GM21619 (cell line): ENCODE measurements at regions not wholly inside any gene's neighbourhood (a gene's known extent, or its start where the extent isn't known, plus 50 kb on each side); places are given as distances from the start of the nearest gene placed in this dataset.

Source experiments
- ATAC-seq: cut with Tn5 transposase; IDR thresholded peaks from one replicate; pipeline ENCODE4 v1.9.1; 2021; ENCODE audit not compliant: unreplicated experiment

DNA sequence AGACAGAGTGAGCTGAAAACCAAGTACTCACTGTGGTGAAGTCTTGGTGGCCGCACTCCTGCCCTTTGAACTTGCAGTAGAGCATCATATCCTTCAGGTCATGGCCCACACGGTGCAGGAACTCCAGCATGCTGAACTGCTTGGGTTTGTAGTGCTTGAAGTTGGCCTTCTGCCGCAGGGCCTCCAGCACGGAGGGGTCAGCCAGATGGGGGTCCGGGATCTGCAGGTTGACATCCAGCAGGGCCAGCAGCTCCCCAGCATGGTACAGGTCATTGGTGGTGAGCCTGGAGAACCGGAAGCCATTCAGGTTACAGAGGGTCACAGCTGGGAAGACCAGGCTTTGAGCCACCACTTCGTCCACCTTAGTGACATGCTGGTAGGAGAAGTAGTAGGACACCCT lies 99.1 kb upstream of the CCL2 start:
- ATAC-seq = no peak

DNA sequence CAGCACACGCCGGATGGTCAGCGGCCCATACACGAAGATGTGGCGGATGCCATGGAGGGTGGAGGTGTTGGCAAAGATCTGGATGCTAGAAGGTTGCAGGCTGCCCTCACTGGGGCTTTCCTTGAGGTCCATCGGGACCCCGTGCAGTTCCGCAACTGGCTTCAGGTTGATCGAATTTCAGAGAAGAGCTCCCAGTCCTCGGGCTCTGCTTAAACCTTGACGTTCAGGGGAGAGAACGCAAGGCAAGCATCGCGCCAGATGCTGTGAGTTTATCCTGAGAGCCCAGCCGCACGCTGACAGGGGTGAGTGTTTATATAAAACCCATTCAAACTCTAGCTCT lies 98.7 kb upstream of the CCL2 start:
- no peak for ATAC-seq

DNA sequence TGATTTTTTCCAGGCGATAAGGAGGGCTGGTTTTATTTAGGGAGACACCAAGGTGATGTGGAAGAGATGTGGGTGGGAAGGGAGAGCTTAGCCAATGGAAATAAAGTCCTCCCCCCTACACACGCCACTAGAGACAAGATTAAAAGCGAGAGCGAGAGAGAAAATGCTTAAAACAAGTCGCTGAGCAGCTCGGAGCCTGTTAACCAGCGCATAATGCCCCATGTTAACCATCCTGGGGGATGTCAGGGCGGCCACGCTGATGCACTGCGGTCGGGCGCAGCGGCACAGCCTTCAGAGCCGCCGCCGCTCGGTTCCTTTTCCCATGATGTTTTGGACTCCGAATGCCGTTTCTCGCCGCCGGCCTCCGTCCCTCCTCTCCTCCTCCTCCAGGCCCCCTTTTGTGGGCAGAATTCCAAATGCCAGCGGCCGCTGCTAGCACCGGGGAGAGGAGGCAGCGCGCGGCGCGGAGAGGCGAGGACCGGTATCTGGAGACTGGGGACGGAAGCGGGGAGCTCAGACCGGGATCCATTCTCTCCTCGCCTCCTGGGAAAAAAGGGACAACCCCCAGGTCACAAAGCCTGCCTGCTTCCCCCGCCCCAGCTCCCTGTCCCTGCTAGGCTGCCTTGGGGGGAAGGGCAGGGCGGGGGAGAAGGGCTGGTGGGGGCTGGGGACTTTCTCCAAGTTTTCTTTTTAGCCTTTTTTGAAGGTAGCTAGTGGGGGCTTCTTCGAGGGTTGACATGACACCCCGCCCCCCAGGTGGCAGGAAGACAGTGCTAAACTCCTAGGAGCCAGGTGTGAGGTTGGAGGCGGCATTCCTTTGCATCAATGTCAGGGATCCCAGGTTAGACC lies 98.1 kb upstream of the CCL2 start:
- ATAC-seq = no peak

DNA sequence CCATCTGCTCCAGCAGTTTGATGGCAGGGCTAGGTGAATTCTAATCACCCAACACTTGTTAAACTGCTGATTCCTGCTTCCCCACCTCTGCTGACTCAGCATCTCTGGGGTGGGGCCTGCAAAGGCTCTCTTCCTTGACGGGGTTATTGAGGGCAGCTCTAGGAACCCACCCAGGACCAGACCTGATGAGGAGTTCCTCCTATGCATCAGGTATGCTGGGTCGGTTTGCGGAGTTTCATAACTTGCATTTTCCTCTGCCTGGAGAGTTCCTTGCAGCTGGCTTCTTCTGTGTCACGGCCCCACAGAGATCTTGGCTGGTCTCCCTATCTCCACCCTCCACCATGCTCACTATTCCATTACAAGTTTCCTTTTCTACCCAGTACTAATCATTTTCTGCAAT lies 93.4 kb upstream of the CCL2 start:
- ATAC-seq = no peak

DNA sequence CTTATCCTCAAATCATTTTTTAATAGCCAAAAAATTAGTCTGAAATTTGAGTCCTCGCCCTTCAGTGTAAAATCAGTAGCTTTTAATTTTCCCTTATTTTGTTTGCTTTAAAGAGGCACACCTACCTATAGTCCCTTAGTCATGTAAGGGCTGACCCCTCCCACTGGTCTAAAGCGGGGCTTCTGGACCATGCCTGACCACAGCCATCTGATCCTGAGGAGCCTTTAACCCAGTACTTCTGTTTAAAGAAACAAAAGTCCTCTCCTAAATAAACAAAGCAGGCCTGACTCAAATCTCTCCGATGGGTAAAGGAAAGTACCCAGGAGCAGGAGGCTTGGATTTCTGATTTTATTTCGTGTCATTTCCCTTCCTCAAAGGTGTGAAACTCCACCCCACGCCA lies 92.0 kb upstream of the CCL2 start:
- no peak for ATAC-seq

DNA sequence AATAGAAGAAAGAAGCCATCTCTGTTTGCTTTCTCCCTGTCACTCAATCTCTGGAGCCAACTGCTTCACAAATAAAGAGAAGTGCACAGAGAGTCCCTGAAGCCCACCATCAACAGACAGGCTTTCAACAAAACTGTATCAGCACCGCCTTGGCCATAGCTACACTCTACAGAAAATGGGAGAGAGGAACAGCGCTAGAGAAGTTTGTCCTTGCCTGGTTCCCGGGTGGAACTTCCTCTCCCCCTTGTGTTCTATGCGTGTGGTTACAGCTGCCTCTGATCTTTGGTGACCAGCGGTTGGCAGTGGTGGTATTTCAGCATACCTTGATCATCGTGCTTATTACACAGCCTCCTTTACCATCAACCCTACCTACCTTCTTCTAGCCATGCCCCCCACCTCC lies 91.4 kb upstream of the CCL2 start:
- ATAC-seq = no peak

DNA sequence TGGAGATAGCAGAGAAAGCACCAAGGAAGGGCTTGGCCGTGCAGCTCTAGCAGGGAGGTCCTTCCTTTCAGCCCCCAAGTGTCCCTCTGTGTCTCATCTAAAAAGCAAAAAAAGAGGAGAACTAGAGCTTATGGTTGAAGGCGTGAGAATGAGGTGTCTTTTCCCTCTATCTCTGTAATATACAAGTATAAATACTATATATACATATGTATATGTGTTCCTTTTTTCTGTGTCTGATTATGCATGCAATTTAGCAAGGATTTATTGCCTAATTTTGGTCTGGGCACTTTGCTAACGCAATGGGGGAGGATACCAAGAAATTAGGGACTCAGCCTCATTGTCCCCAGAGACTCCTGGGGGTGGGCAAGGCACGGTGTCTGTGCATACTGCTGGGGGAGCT lies 90.2 kb upstream of the CCL2 start:
- ATAC-seq = no peak

DNA sequence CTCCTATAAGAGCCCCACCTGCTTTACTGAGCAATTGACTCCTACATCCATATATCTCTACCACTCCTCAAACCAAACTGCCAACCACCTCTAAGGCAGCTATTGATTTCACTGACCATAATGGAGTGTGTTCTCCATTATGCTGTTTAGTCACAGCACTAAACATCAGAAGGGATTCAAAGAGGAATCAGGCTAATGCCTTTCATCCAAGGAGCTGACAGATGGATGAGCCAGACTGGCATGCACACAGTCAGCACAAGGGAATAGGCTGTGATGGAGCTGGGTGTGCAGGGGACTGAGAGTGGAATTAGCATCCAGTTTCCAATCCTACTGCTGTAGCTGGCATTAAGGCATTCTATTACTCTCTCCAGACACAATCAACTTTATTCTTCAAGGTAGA lies 88.7 kb upstream of the CCL2 start:
- no peak for ATAC-seq

DNA sequence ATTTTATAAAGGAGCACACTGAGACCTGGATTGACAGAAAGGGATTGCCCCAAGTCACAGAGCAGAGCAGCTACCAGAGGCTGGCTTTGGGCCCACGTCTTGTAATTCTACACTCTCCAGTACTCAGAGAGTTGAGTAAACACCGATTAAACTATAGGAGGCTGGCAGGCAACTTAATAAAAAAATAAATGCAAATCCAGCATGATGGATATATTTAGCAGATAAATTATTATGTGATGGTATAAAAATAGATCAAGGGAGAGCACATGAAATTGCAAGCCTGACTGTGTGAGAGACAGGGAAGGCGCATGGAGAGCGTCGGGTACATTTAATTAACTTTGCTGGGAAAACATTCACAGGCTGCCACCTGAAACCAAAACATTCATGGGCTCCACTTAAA lies 87.7 kb upstream of the CCL2 start:
- no peak for ATAC-seq

DNA sequence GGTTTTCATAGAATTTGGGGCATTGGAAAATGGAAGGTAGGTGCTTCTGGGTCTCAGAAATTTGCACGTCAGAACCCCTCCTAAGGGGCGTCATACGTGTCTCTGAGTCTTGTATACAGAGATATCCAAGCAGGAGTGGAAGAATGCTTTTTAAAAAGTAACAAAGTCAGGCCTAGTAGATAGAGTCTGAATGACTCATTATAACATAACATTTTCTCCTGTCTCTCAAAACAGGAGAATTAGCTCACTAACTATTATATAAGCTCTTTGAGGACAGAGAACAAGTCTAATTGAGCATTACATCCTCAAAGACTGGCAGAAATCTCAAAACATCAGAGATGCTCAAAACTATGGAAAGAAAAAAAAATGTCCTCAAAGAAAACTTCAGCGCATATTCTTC lies 86.1 kb upstream of the CCL2 start:
- no peak for ATAC-seq

DNA sequence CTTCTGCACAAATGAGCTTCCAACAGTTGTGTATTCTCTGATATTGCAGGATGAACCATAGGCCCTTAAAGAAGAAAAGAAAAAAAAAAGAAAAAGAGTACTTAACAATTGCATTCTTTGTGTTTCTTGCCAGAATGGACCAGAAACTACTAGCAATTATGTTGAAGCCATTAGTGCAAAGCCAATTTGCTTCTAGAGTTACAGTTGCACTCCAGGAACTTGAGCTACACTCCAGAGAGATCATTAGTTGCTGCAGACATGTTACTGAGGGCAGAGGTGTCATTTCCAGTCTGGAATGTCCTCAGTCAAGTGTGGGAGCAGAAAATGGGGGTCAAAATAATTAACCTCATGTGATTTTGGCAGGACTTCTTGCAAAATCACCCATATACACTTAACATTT lies 85.6 kb upstream of the CCL2 start:
- ATAC-seq = no peak

DNA sequence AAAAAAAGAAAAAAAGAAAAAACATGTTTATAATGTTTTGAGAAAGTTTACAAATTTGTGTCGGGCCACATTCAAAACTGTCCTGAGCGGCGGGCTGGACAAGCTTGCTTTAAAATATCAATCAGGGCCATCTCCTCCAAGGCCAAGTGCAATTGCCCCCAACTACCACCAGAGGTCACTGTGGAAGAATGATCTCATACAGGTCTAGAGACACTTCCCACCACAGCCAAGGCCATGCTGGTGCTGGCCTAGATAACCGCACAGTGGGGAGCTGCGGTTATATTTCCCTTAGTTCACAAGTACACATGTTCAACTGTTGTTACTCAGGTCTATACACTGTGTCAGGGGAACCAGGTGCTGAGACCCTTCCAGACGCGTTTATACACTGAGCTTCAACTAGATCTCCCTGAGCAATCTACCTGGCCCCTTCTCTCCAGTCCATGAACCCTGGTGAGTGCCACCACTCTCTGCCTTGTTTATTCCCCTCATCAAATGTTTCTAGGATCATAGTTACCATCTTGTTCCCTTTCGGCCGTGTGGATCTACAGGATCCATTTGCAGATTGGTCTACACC lies 83.8 kb upstream of the CCL2 start:
- no peak for ATAC-seq

DNA sequence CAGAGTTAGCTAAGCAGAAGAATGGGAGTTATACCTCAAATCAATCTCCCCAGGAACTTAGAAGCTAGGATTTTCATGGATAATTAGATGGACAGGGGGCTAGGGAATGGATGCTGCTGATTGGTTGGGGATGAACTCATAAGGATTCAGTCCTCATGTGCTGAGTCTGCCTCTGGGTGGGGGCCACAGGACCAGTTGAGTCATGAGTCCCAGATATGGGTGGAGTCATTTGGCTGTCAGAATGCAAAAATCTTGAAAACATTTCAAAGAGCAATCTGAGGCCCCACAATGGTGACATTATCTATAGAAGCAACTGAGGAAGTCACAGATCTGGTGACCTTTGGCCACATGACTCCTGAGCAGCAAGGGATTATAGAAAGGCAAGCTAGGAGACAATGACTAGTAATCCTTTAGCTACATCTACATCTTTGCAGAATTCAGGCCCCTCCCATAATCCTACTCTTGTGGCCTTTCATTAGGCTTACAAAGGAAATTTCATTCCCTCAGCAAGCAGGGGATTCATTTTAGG lies 82.6 kb upstream of the CCL2 start:
- ATAC-seq = no peak

DNA sequence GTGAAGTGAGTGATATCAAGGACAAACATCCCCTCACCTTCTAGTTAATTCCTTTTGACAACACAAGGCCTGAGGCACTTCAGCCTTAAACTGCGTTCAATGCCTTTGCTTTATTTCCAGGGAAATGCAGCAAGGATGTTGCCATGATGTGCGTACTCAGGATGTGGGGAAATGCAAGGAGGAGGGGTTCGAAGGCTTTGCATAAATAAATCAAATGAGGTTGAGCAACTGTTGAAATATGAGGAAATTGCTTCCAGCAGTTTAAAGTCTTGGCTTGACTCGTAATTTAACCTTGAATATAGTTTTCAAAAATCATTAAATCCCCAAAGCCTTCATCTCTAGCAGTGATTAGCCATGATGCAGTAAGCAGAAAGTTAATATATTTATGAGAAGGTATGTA lies 81.8 kb upstream of the CCL2 start:
- no peak for ATAC-seq

DNA sequence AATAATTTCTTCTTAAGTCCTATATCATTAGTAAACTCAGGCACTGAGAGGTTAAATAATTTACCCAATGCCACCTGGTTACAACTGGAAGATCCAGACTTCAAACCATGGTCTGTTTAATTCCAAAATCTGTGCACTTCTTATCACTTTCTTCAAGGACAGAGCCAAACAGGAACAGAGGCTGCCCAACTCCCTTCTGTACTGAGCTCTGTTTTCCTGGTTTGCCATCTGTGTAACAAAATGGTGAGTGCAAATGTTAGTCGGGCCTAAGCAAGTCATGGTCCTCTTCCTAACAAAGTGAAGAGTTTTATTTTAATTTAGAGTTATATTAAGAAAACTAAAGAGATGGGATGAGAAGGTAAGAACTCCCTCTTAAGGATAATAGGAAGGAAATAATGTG lies 80.6 kb upstream of the CCL2 start:
- ATAC-seq = no peak

DNA sequence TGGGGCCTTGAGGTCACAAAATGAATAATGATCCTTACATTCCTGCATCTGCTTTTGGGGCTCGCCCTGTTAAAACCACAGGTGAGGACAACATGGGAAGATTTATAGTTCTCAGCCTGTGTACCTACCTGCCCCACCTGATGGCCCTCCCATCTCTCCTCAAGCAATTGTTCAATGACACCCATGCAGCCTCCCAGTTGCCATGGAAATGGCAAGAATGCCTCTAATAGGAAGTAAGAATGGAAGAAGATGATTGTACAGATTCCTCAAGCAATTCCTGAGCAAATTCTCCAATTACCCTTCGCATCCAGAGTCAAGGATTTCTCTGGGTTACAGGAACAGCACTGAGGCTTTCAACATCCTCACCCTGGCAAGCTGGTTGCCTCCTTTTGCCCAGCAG lies 78.6 kb upstream of the CCL2 start:
- ATAC-seq = no peak

DNA sequence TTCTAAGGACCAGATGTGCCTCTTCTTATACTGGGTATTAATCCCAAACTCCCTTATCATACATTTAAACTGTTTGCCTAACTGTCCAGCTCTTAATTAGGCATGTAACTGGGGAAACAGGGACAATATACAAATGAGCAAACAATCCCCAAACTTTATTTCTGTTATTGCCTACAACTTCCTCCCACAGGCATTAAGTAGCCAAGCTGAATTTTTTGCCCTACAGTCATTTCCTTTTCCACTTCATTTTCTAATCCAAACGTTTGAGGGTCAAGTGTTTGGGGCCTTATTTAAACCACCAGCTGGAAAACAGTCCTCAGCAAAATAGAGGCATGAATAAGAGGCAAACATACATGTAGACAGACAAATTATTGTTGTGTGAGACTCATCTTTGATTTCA lies 77.4 kb upstream of the CCL2 start:
- ATAC-seq = no peak

DNA sequence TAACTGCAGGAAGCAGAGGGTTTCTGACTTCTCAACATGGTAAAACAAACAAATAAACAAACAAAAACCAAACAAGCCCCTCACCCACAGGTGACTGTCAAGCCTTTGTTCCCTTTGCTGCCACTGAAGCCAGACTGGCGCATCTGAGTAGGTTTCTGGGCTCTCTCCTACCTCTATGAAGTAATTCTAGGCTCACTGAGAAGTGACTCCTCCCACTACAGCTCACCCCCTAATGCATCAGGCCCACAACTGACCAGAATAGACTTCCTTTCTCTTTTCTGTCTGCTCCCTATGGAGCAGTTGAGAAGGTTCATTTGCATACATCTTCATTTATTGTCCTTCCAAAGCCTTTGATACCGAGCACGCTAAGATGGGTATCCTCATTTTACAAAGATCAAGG lies 77.0 kb upstream of the CCL2 start:
- no peak for ATAC-seq

DNA sequence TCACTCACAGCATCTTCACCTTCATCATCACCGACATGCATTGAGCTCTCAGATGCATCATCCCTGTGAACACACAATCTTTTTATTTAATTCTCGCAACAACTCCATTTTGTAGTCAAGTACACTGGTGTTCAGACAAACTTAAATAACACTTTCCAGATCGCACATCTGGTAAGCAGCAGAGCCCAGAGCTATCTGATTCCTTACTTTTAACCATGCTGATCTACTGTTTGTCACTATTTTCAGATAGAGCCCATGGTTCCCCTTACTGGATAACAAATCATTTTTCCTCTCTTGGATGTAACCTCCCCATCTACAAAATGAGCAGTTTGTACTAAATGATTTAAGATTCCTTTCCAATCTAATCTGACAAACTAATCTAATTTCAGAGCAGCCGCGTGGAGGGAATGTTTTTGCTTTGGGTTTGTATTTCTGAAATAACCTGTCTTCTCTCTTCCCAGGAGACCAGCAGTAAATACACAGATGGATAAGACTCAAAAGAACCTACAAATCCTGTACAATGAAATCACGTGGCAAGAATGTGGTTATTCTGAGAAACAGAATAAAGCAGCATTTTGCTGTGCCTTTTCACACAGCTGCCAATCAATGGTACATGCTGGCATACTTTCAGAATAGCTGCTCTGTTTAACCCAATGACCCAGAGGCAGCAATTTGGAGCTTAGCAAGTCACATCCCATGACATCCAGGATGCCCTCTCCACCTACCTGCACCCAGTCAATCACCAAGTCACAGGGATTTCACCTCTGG lies 72.9 kb upstream of the CCL2 start:
- no peak for ATAC-seq

DNA sequence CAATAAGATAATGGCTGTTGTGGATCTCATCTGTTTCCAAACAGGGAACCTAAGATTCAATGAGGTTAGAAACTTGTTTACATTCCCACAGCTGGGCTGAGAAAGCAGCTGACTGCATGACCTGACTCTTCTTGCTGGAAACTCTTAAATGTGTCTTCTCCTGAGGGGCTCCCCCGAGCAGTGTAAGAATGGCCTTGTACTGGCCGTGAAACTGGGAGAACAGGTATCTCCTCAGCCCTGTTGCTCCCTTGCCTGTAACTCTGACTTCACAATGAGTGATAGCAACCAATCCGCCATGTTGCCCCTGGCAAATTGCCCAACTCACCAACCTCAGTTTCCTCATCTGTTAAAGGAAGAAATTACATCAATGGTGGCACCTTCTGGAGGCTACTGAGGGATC lies 59.1 kb upstream of the CCL2 start:
- ATAC-seq = no peak

DNA sequence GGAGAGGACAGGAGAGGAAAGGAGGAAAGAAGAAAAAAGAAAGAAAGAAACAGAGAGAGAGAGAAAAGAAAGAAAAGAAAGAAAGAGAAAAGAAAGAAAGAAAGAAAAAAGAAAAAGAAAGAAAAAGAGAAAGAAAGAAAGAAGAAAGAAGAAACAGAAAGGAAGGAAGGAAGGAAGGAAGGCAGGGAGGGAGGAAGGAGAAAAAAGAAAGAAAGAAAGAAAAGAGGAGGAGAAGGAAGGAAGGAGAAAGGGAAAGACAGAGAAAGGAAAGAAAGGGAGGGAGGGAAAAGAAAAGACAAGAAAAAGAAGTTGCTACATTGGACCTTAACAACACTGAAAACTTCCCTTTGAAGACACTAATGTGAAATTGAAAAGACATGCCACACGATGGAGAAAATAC lies 56.6 kb upstream of the CCL2 start:
- ATAC-seq = no peak

DNA sequence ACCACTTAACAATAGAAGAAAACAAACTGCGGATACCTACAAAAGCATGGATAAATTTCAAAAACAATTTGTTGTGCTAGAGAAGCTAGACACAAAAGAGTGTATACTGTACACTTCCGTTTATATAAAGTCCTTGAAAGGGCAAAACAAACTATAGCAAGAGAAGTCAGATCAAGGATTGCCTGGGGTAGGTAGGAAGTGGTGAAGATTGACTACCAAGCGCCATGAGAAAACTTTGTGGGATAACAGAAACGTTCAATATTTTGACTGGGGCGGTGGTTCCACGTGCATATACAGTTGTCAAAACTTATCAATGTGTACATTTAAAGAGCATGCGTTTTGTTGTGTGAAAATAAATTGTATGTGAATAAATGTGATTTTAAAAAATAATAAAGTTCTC lies 55.6 kb upstream of the CCL2 start:
- ATAC-seq = no peak
